H1 (cell line): ENCODE measurements at regions not wholly inside any gene's neighbourhood (a gene's known extent, or its start where the extent isn't known, plus 50 kb on each side); places are given as distances from the start of the nearest gene placed in this dataset.
"Not testable (repeated sequence)": the region's sequence is repeated elsewhere in the genome, so short reads cannot be mapped to it uniquely, and the experiment has no call there.

Source experiments
- BRCA1 ChIP-seq: IDR thresholded peaks from 2 replicates; pipeline ENCODE4 v1.6.1; 2012; ENCODE audit warnings: low read depth, low read length, improper control_type of control experiment
- CBX8 ChIP-seq: fragments of 300-800, 300-1000 bp; sonication (generic); IDR thresholded peaks from 2 replicates; pipeline ENCODE4 v1.7.1; 2016; ENCODE audit warnings: low read depth, low read length, borderline replicate concordance
- CEBPB ChIP-seq: IDR thresholded peaks from 2 replicates; pipeline ENCODE4 v1.6.1; 2012; ENCODE audit warnings: low read depth, low read length
- CTCF ChIP-seq, 3 experiments: IDR thresholded peaks; 1 replicate in 2 of 3; 2 replicates in 1 of 3; pipeline versions ENCODE4 v1.5.1 to v1.6.1; 2011; ENCODE audit warnings: low read length in 3 of 3, mild to moderate bottlenecking in 3 of 3, inconsistent platforms in 2 of 3, low read depth in 1 of 3, moderate library complexity in 1 of 3; ENCODE audit not compliant: insufficient read depth in 1 of 3; ENCODE audit errors: control extremely low read depth in 1 of 3
- EP300 ChIP-seq, 2 experiments: IDR thresholded peaks; 1 replicate in 1 of 2; 2 replicates in 1 of 2; pipeline ENCODE4 v1.6.1; 2011 to 2012; ENCODE audit warnings: low read depth in 2 of 2, low read length in 2 of 2, mild to moderate bottlenecking in 2 of 2, borderline replicate concordance in 1 of 2, inconsistent platforms in 1 of 2, moderate library complexity in 1 of 2
- MAX ChIP-seq: IDR thresholded peaks from 2 replicates; pipeline ENCODE4 v1.6.1; 2012; ENCODE audit warnings: inconsistent platforms
- PHF8 ChIP-seq: fragments of 200-600 bp; sonication (generic); conservative IDR thresholded peaks from 2 replicates; pipeline ENCODE4 v1.7.1; 2012; ENCODE audit warnings: low read depth, mild to moderate bottlenecking, inconsistent platforms, low read length, moderate library complexity
- POLR2A ChIP-seq, 2 experiments: IDR thresholded peaks; 1 replicate in 1 of 2; 2 replicates in 1 of 2; pipeline ENCODE4 v1.6.1; 2011; ENCODE audit warnings: low read depth in 2 of 2, low read length in 2 of 2, mild to moderate bottlenecking in 2 of 2; ENCODE audit errors: control extremely low read depth in 1 of 2
- POLR2AphosphoS5 ChIP-seq: IDR thresholded peaks from 2 replicates; pipeline ENCODE4 v1.6.1; 2011; ENCODE audit warnings: low read depth, low read length
- POU5F1 ChIP-seq: IDR thresholded peaks from 2 replicates; pipeline ENCODE4 v1.6.1; 2011; ENCODE audit warnings: low read depth, mild to moderate bottlenecking, low read length, moderate library complexity
- RBBP5 ChIP-seq: IDR thresholded peaks from 2 replicates; pipeline ENCODE4 v1.7.1; 2012; ENCODE audit warnings: low read depth, mild to moderate bottlenecking, inconsistent platforms, low read length, moderate library complexity, borderline replicate concordance
- RFX5 ChIP-seq: IDR thresholded peaks from 2 replicates; pipeline ENCODE4 v1.6.1; 2011; ENCODE audit warnings: low read depth, low read length, improper control_type of control experiment, borderline replicate concordance
- SIN3A ChIP-seq, 2 experiments: IDR thresholded peaks in 1 of 2; conservative IDR thresholded peaks in 1 of 2; 2 replicates each; pipeline ENCODE4 v1.6.1; 2011 to 2012; ENCODE audit warnings: low read length in 2 of 2, improper control_type of control experiment in 1 of 2, low read depth in 1 of 2, mild to moderate bottlenecking in 1 of 2

- TF ChIP-seq EP300 (IDR thresholded peaks at IDR 0.05; ENCODE audit: borderline replicate concordance in 1 of 2, low read depth in 2 of 2, low read length in 2 of 2); CEBPB; CTCF (IDR thresholded peaks at IDR 0.05; ENCODE audit: control extremely low read depth in 1 of 3, insufficient read depth in 1 of 3, low read depth in 1 of 3, low read length in 3 of 3); RFX5; MAX; PHF8; POU5F1; CBX8; RBBP5; POLR2A (IDR thresholded peaks at IDR 0.05; ENCODE audit: control extremely low read depth in 1 of 2, low read depth in 2 of 2, low read length in 2 of 2); POLR2AphosphoS5; BRCA1; SIN3A (conservative IDR thresholded peaks at IDR 0.05 in 1 of 2, IDR thresholded peaks at IDR 0.05 in 1 of 2; ENCODE audit: low read depth in 1 of 2, low read length in 2 of 2): not testable (repeated sequence)
Observed at GRCh38 chr21:28013123-28013522, 979.6 kb downstream of the LTN1 start.
